Suprapubic skin (tissue), 3 donors: ENCODE measurements at regions not wholly inside any gene's neighbourhood (a gene's known extent, or its start where the extent isn't known, plus 50 kb on each side); places are given as distances from the start of the nearest gene placed in this dataset.

ENCODE experiments used
- EP300 ChIP-seq: sonication (generic); formaldehyde crosslinking; IDR thresholded peaks from one replicate; pipeline ENCODE4 v1.6.1; 2017; ENCODE audit warnings: antibody characterized with exemption
- POLR2A ChIP-seq, 2 donors: fragments of 450-650 bp; IDR thresholded peaks; one replicate each; pipeline ENCODE4 v1.6.1; 2017; ENCODE audit warnings: antibody characterized with exemption in 2 of 2, mild to moderate bottlenecking in 2 of 2, moderate library complexity in 2 of 2
- TF ChIP-seq, protein P1 (sequence below), 2 donors: fragments of 200-600 bp in 1 of 2; fragments of 450-650 bp in 1 of 2; sonication (generic) in 1 of 2; IDR thresholded peaks; one replicate each; pipeline ENCODE4 v1.5.1; 2016 to 2019; ENCODE audit warnings: antibody characterized with exemption in 2 of 2, mild to moderate bottlenecking in 1 of 2, moderate library complexity in 1 of 2

DNA sequence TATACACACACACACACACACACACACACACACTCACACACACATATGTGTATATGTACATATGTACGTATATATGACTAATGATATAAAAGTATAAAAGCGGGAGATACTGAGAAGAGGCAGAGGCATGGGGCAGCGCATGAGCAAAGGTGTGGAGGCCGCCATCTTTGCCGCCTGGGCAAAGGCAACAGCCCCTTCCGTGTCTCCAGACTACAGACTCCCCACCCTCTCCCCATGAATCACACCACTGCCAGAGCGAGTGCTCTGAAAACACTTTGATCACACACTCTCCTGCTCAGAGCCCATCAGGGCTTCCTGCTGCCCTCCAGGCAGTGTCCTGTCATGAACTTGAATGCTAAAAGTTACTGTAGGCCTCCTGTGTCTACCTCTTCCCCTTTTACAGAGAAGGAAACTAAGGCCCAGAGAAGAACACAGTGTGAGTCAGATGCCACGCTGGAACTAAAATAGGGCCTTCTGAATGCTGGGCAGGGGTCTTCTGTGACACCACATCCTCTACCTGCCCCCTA lies 54.7 kb upstream of the SSBP3 start:
- TF ChIP-seq, protein P1, sequence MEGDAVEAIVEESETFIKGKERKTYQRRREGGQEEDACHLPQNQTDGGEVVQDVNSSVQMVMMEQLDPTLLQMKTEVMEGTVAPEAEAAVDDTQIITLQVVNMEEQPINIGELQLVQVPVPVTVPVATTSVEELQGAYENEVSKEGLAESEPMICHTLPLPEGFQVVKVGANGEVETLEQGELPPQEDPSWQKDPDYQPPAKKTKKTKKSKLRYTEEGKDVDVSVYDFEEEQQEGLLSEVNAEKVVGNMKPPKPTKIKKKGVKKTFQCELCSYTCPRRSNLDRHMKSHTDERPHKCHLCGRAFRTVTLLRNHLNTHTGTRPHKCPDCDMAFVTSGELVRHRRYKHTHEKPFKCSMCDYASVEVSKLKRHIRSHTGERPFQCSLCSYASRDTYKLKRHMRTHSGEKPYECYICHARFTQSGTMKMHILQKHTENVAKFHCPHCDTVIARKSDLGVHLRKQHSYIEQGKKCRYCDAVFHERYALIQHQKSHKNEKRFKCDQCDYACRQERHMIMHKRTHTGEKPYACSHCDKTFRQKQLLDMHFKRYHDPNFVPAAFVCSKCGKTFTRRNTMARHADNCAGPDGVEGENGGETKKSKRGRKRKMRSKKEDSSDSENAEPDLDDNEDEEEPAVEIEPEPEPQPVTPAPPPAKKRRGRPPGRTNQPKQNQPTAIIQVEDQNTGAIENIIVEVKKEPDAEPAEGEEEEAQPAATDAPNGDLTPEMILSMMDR (IDR thresholded peaks at IDR 0.05) = no peak
- no peak for TF ChIP-seq POLR2A (IDR thresholded peaks at IDR 0.05)
- no peak for TF ChIP-seq EP300
